ES-I3 (cell line): ENCODE measurements at regions not wholly inside any gene's neighbourhood (a gene's known extent, or its start where the extent isn't known, plus 50 kb on each side); places are given as distances from the start of the nearest gene placed in this dataset.

ENCODE experiments used
- H3K36me3 ChIP-seq: 2 replicates; pipeline ENCODE4 v1.6.1; 2013; ENCODE audit warnings: mild to moderate bottlenecking, low read length, control low read depth, moderate library complexity; ENCODE audit not compliant: insufficient read depth
- H3K4me1 ChIP-seq: 2 replicates; pipeline ENCODE4 v1.6.1; 2013; ENCODE audit warnings: mild to moderate bottlenecking, control low read depth, low read length; ENCODE audit not compliant: insufficient read depth
- H3K9ac ChIP-seq: 2 replicates; pipeline ENCODE4 v1.6.1; 2013; ENCODE audit warnings: low read depth, mild to moderate bottlenecking, low read length, moderate library complexity
- H3K9me3 ChIP-seq: 2 replicates; pipeline ENCODE4 v1.6.1; 2013; ENCODE audit warnings: mild to moderate bottlenecking, low read length, moderate library complexity; ENCODE audit not compliant: control insufficient read depth, insufficient read depth

GRCh38 chr4:166426300-166426863, 553.3 kb downstream of the TLL1 start:
- Histone ChIP-seq H3K36me3 (no peaks in the 10 kb centered on the region), H3K4me1 (no peaks in the 10 kb centered on the region; the same call in 1 of the 2 replicates), H3K9me3 (no peaks in the 10 kb centered on the region), H3K9ac (no peak overlapping the region)

GRCh38 chr4:166432125-166432524, 559.1 kb downstream of the TLL1 start:
- no peaks in the 10 kb centered on the region for H3K36me3 ChIP-seq
- no peaks in the 10 kb centered on the region for H3K4me1 ChIP-seq
- no peaks in the 10 kb centered on the region for H3K9me3 ChIP-seq
- H3K9ac ChIP-seq = no peak overlapping the region

DNA sequence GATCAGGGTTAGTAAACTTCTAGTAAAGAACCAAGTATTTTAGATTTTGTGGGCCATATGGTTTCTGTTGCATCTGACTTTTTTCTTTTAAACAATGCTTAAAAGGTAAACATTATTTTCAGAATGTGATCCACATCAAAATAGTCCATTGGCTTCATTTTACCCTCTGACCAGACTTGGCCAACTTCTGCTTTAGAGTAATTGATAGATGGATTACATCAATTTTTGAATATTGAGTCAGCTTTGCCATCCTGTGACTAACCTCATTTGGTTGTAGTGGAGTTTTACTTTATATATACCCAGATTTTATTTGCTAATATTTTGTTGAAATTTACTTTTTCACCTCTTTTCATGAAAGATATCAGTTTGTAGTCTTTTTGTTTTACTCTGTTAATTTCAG, 559.8 kb downstream of the TLL1 start:
- H3K9ac ChIP-seq = no peak overlapping the region
- H3K4me1 ChIP-seq = no peaks in the 10 kb centered on the region
- no peaks in the 10 kb centered on the region for H3K9me3 ChIP-seq
- no peaks in the 10 kb centered on the region for H3K36me3 ChIP-seq

GRCh38 chr4:166435449-166435848, 562.4 kb downstream of the TLL1 start:
- Histone ChIP-seq H3K4me1 (no peaks in the 10 kb centered on the region), H3K9ac (no peak overlapping the region), H3K9me3 (no peaks in the 10 kb centered on the region), H3K36me3 (no peaks in the 10 kb centered on the region)

DNA sequence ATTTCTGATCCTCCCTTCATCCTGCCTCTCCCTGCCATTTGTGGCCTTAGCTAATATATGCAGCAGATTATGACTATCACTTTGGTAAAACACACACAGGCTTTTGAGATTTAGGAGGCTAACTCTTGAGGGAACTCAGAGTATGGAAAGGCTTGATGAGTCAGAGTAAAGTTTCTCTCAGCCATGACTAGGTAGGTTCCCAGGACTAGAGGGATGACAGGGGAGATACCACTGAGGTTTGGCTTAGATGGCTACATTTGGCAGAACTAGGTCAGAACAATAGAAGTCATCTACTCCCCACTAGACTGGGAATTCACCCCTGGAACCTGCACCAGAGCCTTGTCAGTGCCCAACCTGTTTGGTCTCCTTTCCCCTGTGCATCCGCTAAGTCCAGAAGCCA, 585.7 kb downstream of the TLL1 start:
- Histone ChIP-seq H3K36me3 (no peaks in the 10 kb centered on the region), H3K9ac (no peak overlapping the region), H3K9me3 (0 out of 2 replicates have a peak, but pooled peaks cover 5% of the 10 kb centered on the region), H3K4me1 (no peaks in the 10 kb centered on the region)

DNA sequence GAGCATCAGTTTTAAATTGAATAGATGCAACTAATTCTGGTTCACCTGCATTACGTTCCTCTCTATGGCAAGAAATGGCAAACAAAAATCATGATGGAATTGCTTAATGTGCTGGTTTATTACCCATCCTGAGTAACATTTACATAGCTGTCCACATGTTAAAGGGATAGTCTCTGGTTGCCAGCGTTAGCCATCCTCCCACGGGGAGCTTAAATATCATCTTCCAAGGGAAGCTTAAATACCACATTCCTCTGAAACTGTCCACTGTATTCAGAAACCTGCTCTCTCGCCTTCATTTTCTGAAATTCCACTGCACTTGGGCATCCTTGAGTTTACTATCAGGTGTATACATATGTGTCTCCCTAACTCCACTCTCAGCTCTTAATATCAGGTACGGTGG, 586.6 kb downstream of the TLL1 start:
- Histone ChIP-seq H3K36me3 (no peaks in the 10 kb centered on the region), H3K9ac (no peak overlapping the region), H3K4me1 (no peaks in the 10 kb centered on the region), H3K9me3 (0 out of 2 replicates have a peak, but pooled peaks cover 5% of the 10 kb centered on the region)

DNA sequence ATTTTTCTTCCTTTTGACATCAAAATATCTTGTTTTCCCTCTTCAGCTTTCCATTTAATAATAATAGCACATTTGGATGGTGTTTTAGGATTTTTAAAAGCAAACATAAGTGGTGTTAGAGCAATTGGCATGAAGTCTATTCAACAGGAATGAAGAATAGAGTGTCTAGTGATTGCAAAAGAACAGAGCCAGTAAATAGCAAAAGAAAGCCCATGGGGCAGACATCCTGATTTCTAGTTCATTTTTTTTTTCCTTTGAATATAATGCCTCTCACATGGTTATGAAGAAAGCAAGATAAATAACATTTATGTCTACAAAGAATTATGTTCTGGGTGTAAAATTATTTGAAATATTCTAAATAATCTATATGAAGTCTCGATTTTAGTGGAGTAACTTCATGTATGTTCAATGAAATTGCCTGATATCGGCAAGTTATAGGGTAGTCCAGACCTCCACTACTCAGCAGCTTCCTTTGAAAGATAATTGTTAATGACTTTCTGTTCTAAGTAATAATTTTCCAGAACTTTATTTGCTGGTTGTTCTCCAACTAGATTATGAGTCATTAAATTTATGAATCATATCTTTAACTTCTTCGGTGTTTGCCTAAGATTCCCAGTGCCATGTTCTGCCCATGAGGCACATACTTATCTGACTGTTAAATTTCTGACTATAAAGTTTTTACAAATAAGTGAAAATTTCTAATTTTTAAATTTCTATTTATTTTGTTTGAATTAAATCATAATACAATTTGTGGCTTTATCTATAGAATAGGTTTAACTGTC, 587.9 kb downstream of the TLL1 start:
- H3K36me3 ChIP-seq = no peaks in the 10 kb centered on the region
- 0 out of 2 replicates have a peak, but pooled peaks cover under 1% of the 10 kb centered on the region for H3K9me3 ChIP-seq
- H3K4me1 ChIP-seq = no peaks in the 10 kb centered on the region
- no peak overlapping the region for H3K9ac ChIP-seq

DNA sequence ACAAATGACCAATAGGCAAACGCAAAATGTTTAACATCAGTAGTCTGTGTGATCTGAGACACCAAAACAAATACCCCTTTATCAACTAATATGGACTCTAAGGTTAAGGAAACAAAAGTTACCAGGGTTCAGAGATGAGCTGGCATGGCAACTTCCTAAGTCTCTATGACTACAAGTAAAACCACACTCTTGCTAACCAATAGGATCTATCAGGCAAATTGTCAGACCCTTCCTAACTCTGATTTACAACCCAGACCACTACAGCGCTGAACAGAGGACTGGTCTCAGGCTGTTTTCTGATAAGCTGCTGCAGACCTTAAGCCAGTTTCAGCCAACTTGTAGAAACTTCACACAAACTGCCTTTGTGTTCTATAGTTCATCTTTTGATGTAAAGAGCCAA, 608.0 kb downstream of the TLL1 start:
- H3K9me3 ChIP-seq = no peaks in the 10 kb centered on the region
- H3K4me1 ChIP-seq = no peaks in the 10 kb centered on the region; the same call in 1 of the 2 replicates
- no peak overlapping the region for H3K9ac ChIP-seq
- H3K36me3 ChIP-seq = no peaks in the 10 kb centered on the region

DNA sequence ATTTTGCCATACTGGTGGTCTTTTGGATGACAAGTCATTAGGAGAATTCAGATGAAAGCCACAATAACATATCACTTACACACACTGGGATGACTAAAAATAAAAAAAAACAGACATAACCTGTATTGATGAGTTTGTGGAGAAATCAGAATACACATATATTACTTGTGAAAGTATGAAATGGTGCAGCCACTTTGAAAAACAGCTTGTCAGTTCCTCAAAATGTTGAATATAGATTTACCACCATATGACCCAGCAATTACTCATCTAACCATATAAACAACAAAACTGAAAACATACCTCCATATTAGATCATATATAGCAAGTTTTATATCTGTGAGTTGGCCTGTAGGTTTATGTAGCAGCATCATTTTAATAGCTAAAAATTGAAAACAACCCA, 608.7 kb downstream of the TLL1 start:
- no peak overlapping the region for H3K9ac ChIP-seq
- H3K36me3 ChIP-seq = no peaks in the 10 kb centered on the region
- no peaks in the 10 kb centered on the region; the same call in 1 of the 2 replicates for H3K4me1 ChIP-seq

GRCh38 chr4:166482758-166483157, 609.7 kb downstream of the TLL1 start:
- Histone ChIP-seq H3K9me3 (no peaks in the 10 kb centered on the region), H3K36me3 (no peaks in the 10 kb centered on the region), H3K9ac (no peak overlapping the region), H3K4me1 (no peaks in the 10 kb centered on the region; the same call in 1 of the 2 replicates)

More for the DNA sequence above, 608.7 kb downstream of the TLL1 start:
- H3K9me3 ChIP-seq = no peaks in the 10 kb centered on the region

DNA sequence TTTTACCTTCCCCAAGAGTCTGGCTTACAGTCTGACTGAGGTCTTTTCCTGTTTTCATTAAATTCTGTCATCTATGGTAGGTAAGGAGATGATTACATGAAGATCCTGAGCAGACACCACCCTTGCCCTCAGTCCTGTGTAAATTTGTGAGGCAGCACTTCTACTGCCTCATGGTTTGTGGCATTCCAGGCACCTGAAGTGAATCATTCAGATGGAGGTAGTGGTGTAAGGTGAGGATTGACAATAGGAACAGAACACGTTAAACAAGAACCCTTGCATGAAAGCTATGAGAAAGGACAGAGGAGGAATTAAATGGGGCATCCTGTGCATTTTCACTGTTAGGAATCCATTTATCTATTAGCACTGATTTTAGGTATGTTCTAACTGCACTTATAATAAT, 618.6 kb downstream of the TLL1 start:
- Histone ChIP-seq H3K9me3 (no peaks in the 10 kb centered on the region), H3K36me3 (no peaks in the 10 kb centered on the region), H3K4me1 (peaks cover 3% of the 10 kb centered on the region; the same call in 1 of the 2 replicates), H3K9ac (no peak overlapping the region)

DNA sequence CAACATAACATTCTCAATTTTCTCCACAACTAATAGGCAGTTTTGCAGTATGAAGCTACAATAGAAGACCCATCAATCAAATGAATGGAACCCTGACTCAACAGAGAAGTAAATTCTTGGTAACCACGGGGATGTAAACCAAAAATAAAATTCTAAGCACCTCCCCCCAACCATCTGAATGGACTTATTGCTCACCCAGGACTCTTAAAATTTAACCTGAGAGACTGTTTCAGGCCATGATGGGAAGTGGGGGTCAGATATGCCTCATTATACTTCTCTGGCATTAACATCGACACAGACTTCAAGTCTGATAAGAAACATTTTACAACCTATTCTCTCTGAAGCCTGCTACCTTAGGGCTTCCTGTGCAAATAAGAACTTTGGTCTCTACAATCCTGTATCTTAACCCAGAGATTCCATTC, 620.9 kb downstream of the TLL1 start:
- Histone ChIP-seq H3K9me3 (no peaks in the 10 kb centered on the region), H3K4me1 (peaks cover 11% of the 10 kb centered on the region; the same call in 1 of the 2 replicates), H3K36me3 (no peaks in the 10 kb centered on the region), H3K9ac (no peak overlapping the region)

DNA sequence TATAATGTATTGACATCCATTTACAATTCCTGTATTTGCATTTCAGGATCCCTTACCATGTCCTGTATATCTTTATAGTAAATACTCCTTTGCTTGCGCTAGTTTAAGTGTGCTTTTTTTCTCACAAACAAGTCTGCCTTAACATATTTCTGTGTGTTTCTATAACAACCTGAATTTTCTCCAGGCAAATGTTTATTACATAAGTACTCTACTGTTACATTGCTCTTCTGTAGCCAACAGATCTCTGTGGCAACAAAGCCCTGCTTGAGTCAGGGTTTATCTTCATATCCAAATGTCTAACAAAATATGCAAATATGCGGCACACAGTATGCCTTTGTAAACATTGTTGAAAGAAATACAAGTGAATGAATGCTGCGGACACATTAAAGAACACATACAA, 625.5 kb downstream of the TLL1 start:
- Histone ChIP-seq H3K9me3 (no peaks in the 10 kb centered on the region), H3K9ac (no peak overlapping the region), H3K36me3 (no peaks in the 10 kb centered on the region), H3K4me1 (peaks cover 16% of the 10 kb centered on the region)

- Histone ChIP-seq H3K9ac (no peak overlapping the region), H3K36me3 (no peaks in the 10 kb centered on the region), H3K4me1 (peaks cover 16% of the 10 kb centered on the region), H3K9me3 (no peaks in the 10 kb centered on the region)
Observed at GRCh38 chr4:166499820-166500219, 626.8 kb downstream of the TLL1 start.

DNA sequence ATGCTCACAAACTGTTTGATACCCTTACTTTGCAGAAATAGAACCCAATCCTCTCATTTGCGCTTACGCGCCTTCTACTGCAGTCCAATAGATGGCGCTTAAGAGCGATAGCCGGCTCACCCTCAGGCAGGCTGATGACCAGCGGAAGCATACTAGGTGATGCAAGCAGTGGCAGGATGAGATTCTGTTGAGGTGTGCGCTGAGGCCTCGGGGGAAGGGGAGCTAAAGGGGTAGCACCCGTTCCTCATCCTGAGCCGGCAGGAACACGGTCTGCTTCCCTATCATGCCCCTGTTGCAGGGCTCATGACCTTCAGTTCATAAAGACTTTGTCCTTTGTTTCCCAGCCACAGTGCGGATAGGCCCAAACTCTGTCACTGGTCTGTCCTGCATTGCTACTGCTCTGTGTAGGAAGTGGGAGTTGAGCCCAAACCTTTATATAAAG, 628.9 kb downstream of the TLL1 start:
- Histone ChIP-seq H3K9ac (peak overlapping the region; percentile 22; the same call in 1 of the 2 replicates), H3K9me3 (no peaks in the 10 kb centered on the region), H3K4me1 (peaks cover 21% of the 10 kb centered on the region), H3K36me3 (no peaks in the 10 kb centered on the region)
